IPS-15b (cell line): ENCODE measurements at regions not wholly inside any gene's neighbourhood (a gene's known extent, or its start where the extent isn't known, plus 50 kb on each side); places are given as distances from the start of the nearest gene placed in this dataset.

Source experiments
- H3K27me3 ChIP-seq: one replicate; pipeline ENCODE4 v1.6.1; 2013; ENCODE audit warnings: low read length; ENCODE audit not compliant: control insufficient read depth, insufficient read depth
- H3K36me3 ChIP-seq: one replicate; pipeline ENCODE4 v1.6.1; 2013; ENCODE audit warnings: low read length; ENCODE audit not compliant: control insufficient read depth, insufficient read depth
- H3K4me1 ChIP-seq: one replicate; pipeline ENCODE4 v1.6.1; 2013; ENCODE audit warnings: mild to moderate bottlenecking, low read length; ENCODE audit not compliant: control insufficient read depth, insufficient read depth
- H3K4me3 ChIP-seq: one replicate; pipeline ENCODE4 v1.5.1; 2013; ENCODE audit warnings: low read depth, low read length
- H3K9ac ChIP-seq: one replicate; pipeline ENCODE4 v1.6.1; 2013; ENCODE audit warnings: low read depth, mild to moderate bottlenecking, low read length
- H3K9me3 ChIP-seq: one replicate; pipeline ENCODE4 v1.6.1; 2013; ENCODE audit warnings: mild to moderate bottlenecking, low read length; ENCODE audit not compliant: control insufficient read depth, insufficient read depth

DNA sequence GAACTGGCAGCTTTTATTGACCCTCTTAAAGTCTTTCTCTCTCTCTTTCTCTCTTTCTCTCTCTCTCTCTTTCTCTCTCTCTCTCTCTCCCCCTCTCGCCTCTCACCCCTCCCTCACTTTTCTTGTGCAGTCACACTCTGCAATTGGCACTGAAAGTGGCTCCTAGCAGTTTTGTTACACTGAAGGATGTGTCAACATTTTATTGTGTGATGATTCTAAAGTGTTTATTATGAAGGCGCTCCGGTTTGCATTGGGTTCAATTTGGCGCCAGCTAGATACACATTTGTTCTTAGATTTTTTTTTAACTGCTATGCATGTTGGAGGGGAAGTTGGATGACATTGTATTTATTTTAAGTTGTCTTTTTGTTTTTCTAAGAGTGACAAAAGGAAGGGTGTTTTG, 64.0 kb upstream of the CHRM3 start:
- Histone ChIP-seq H3K4me1 (no peaks in the 10 kb centered on the region), H3K9me3 (no peaks in the 10 kb centered on the region), H3K9ac (no peak overlapping the region)

DNA sequence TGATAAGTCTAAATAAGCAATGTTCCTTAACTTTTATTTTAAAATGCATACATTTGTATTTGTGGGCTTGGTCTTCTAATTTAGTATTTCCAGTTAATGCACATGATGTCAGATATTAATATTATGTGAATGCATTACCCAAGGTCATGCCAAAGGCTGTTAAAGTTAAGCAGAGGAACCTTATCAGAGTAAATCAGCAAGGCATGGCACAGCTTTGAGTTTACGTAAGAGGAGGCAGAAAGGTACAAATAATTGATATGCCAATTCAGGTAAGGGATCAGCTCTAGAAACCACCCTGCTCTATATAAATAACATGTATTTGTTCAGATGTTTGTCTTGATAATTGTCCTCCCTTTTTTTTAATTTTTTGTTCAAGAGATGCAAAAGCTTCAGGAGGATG, 64.5 kb upstream of the CHRM3 start:
- Histone ChIP-seq H3K9me3 (no peaks in the 10 kb centered on the region), H3K27me3 (no peaks in the 10 kb centered on the region), H3K36me3 (no peaks in the 10 kb centered on the region), H3K4me3 (no peak overlapping the region), H3K4me1 (no peaks in the 10 kb centered on the region), H3K9ac (no peak overlapping the region)

More for the DNA sequence above, 64.0 kb upstream of the CHRM3 start:
- H3K4me3 ChIP-seq = no peak overlapping the region
- H3K27me3 ChIP-seq = no peaks in the 10 kb centered on the region
- H3K36me3 ChIP-seq = no peaks in the 10 kb centered on the region

DNA sequence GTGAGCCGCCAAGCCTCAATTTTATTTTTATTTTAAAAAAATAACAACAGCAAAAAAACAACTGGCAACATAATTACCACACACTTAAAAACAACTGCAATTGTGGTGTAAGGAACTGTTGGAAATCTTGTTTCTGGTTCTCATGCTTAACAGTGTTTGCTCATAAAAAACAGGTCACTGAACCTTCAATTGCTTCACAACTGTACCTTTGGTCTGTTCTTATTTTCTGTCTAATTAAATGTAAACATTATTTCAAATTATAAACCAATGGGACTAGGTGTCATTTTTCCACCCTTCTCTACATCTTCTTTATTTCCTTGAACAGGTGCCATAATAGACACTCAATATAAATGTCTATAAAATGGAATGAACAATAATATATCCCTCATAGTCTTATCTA, 68.4 kb upstream of the CHRM3 start:
- Histone ChIP-seq H3K36me3 (no peaks in the 10 kb centered on the region), H3K9ac (no peak overlapping the region), H3K4me1 (no peaks in the 10 kb centered on the region), H3K27me3 (no peaks in the 10 kb centered on the region), H3K9me3 (no peaks in the 10 kb centered on the region), H3K4me3 (no peak overlapping the region)

DNA sequence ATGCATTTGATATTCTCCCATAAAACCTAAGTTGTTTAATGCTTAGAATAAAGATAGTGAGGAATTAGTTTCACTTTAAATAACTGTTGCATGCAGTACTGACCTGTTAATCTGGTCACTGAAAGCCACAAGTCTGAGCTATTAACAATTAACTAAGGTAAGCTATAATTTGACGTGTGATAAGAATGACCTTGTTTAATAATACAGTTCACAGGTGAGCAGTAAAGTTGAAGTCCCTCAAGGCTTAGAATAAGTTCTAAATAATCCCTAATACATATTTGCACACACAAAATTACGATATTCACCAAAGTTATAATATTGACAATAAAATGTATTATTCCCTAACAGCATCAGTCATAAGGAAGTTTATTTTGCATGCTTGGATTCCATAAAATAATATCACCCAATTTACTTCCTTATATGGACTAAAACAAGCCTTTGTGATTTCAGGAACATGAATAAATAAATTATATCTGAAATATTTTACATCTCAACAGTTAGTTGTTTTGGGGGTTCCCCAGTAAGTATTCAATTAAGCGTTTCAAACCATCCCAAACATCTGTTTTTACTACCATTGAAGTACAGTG, 70.6 kb upstream of the CHRM3 start:
- Histone ChIP-seq H3K9me3 (no peaks in the 10 kb centered on the region), H3K4me1 (no peaks in the 10 kb centered on the region), H3K36me3 (no peaks in the 10 kb centered on the region), H3K4me3 (no peak overlapping the region), H3K9ac (no peak overlapping the region), H3K27me3 (no peaks in the 10 kb centered on the region)

DNA sequence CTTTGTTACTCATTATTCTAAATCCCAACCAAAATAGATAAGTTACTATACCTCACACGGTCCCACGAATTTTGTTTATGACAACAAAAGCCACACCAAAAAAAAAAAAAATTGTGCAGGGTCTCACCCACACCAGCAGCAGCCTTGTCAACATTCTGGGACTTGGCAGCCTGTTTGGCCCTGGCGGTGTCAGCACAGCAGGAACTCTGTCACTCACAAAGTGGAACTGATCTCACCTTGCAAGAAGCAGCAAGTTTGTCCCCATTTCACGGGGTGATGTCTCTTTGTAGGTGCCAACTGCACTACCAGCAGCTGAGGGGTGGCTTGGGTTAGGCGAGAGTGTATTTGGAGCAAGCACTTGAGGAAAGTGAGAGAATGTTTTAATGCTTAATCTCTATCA, 75.0 kb upstream of the CHRM3 start:
- no peaks in the 10 kb centered on the region for H3K27me3 ChIP-seq
- no peak overlapping the region for H3K9ac ChIP-seq
- H3K4me3 ChIP-seq = no peak overlapping the region

DNA sequence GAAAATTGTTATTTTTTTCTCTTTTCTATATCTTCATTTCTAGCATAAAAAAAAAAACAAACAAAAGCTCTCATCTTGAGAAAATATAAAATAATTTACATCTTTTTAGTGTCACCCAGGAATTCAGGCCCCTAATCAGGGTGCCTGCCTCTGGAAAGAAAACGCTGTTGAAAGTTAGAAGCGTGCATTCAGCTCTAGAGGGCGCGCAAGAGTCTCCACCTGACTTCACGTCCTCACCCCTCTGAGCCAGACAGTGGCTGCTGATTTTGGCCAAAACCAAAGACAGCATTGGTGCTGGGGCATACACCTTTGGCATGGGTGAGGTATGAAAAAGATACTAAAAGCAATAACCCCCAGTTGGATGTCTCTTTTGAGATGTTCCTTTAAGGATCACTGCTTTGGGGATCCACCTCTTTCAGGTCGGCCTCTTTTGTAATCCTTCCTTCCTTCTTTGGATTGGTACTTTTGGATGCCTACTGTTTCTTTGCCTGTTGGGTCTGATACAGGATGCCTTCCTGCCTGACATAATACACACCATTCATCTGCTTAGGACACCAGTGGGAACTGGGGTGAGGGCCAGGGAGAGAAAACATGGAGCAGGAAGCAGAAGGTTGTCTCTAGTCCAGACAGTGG, 77.6 kb upstream of the CHRM3 start:
- Histone ChIP-seq H3K36me3 (no peaks in the 10 kb centered on the region), H3K4me1 (peaks cover 3% of the 10 kb centered on the region), H3K9ac (no peak overlapping the region), H3K27me3 (no peaks in the 10 kb centered on the region), H3K4me3 (no peak overlapping the region), H3K9me3 (no peaks in the 10 kb centered on the region)

More for the DNA sequence above, 75.0 kb upstream of the CHRM3 start:
- Histone ChIP-seq H3K4me1 (peaks cover 3% of the 10 kb centered on the region), H3K36me3 (no peaks in the 10 kb centered on the region), H3K9me3 (no peaks in the 10 kb centered on the region)

DNA sequence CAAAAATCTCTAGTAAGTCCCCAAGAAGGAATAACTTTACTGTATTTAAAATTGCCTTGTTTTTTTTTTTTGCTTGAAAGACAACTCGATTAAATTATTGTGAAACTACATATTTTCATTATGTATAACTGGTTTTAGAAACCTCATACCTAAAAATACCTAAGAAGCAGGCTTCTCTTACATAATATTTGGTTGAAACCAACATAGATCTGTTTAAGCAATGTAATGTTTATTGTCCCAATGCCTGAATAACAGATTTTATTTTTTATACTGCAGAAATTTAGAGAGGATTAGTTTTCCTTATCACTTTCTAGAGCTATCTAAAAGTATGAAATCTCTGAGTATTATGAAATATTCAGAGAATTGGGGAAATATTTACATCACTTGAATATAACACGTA, 78.5 kb upstream of the CHRM3 start:
- Histone ChIP-seq H3K9ac (no peak overlapping the region), H3K9me3 (no peaks in the 10 kb centered on the region), H3K36me3 (no peaks in the 10 kb centered on the region), H3K27me3 (no peaks in the 10 kb centered on the region), H3K4me1 (peaks cover 3% of the 10 kb centered on the region), H3K4me3 (no peak overlapping the region)

DNA sequence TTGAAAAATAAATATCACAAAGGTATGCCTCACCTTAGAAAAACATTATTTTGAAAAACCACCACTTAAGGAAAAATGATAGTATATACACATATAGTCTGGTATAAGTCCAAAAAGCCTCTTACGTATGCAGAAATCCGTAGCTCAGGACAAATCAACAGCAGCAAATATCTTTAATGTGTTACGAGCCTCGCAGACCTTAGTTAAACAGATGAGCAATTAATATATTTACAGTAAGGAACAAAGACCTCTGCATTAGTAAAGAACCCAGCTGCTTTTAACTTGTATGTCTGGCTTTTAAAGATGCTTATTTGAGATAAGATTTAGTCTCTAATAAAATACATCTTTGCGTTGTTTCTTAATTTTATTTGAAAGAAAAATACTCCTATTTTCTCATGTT, 79.9 kb upstream of the CHRM3 start:
- Histone ChIP-seq H3K27me3 (no peaks in the 10 kb centered on the region), H3K4me3 (no peak overlapping the region), H3K9ac (no peak overlapping the region), H3K4me1 (peaks cover 3% of the 10 kb centered on the region), H3K9me3 (no peaks in the 10 kb centered on the region), H3K36me3 (no peaks in the 10 kb centered on the region)

DNA sequence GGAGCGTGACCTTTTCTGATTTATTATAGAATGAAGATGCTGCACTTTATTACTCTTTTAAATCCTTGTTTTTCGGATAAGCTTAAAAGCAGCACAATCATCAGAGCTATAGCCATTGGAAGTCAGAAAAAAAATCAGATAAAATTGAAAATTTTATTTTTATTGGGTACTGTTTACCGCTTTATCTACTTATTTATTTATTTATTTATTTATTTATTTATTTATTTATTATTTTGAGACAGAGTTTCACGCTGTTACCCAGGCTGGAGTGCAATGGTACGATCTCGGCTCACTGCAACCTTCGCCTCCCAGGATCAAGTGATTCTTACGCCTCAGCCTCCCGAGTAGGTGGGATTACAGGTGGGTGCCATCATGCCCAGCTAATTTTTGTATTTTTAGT, 83.1 kb upstream of the CHRM3 start:
- H3K4me1 ChIP-seq = no peaks in the 10 kb centered on the region
- no peaks in the 10 kb centered on the region for H3K9me3 ChIP-seq
- H3K4me3 ChIP-seq = no peak overlapping the region
- H3K36me3 ChIP-seq = no peaks in the 10 kb centered on the region
- H3K9ac ChIP-seq = no peak overlapping the region
- no peaks in the 10 kb centered on the region for H3K27me3 ChIP-seq

DNA sequence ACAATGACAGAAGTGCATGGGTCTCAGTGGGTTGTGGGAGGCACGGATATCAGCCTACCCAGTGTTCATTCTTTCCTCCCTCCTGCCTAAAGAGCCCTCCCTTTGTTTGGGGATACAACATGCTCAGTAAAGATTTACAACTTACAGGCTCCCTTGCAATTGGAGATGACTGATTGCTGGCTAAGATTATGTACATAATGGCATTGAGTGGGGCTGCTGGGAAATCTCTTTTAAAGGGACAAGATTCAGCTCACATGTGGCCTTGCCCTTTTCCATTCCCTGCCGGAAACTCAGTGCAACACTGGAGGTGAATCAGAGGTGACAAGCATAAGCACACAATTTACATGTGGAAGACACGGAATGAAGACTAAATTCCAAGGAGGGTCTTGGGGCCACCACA, 83.7 kb upstream of the CHRM3 start:
- no peak overlapping the region for H3K4me3 ChIP-seq
- no peaks in the 10 kb centered on the region for H3K36me3 ChIP-seq
- H3K27me3 ChIP-seq = no peaks in the 10 kb centered on the region
- no peaks in the 10 kb centered on the region for H3K4me1 ChIP-seq
- no peaks in the 10 kb centered on the region for H3K9me3 ChIP-seq
- H3K9ac ChIP-seq = no peak overlapping the region

DNA sequence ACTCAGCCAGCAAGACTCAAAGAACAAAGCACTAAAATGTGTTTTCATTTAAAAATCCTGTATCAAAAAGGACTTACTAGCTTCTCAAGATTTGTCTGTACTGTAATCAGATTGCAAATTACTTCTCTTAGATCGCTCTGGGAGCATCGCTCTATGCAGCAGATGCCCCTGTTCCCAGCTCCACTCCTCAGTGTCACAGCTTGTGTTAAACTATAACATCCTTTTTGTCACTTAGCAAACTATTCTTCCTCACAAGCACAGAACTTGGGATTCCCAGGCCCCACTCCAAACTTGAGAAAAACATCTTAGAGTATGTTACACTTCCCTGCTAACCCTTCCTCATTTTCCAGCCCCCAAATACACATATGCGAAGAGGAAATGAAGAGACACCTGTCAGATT, 85.1 kb upstream of the CHRM3 start:
- H3K4me1 ChIP-seq = no peaks in the 10 kb centered on the region
- no peak overlapping the region for H3K4me3 ChIP-seq
- no peaks in the 10 kb centered on the region for H3K27me3 ChIP-seq
- no peak overlapping the region for H3K9ac ChIP-seq
- H3K9me3 ChIP-seq = no peaks in the 10 kb centered on the region
- H3K36me3 ChIP-seq = no peaks in the 10 kb centered on the region

DNA sequence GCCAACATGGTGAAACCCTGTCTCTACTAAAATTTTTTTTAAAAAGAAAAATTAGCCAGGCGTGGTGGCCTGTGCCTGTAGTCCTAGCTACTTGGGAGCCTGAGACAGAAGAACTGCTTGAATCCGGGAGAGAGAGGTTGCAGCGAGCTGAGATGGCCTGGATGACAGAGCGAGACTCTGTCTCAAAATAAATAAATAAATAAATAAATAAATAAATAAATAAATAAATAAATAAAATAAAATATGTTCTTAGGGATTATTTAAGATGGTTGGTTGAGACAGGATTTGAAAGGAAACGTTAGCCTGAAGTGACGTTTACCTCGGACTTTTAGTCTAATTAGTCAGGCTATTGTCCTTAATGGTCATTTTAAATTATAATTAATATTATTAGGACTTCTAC, 88.5 kb upstream of the CHRM3 start:
- H3K9me3 ChIP-seq = no peaks in the 10 kb centered on the region

More for the DNA sequence above, 88.5 kb upstream of the CHRM3 start:
- Histone ChIP-seq H3K36me3 (no peaks in the 10 kb centered on the region), H3K9ac (no peak overlapping the region), H3K4me3 (no peak overlapping the region), H3K27me3 (no peaks in the 10 kb centered on the region), H3K4me1 (no peaks in the 10 kb centered on the region)
